ENCODE measurements at regions not wholly inside any gene's neighbourhood (a gene's known extent, or its start where the extent isn't known, plus 50 kb on each side); places are given as distances from the start of the nearest gene placed in this dataset.

DNA sequence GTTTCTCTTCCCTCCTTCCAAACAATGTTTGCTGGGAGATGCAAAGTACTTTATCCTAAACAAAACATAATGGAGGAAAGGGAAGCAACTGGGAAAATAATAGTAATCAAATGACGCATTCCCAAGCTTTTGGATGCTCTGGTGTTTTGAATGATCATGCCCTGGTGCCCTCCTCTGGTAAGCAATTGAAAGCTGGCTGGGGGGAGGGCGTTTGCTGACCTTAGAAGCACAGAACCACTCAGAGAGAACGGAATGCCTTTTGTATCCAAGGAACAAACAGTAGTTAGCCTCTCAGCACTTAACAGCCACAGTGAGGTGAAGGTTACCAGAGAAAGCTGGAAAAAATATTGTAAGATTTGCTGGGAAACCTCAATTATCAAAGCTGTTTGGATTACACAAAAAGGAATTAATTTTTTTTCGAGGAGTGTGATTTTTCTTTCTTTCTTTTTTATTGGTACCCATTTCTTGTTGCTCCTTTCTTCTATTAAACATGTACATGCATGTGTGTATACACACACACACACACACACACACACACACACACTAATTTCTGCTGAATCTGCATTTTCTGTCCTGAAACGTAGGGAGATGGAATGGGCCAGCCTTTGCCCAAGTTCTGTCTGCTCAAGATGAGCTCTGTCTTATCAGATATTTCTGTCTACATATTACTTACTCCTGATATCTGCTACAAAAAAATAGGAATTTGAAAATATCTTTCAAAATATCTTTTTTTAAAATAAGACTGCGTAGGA lies 155.8 kb upstream of the IGFBP7 start:
- FAIRE-seq (no peak), DNase-seq (no peak)
- Histone ChIP-seq H3K4me3 (ENCODE audit: low read depth in 1 of 3, low read length in 3 of 3) (no peak overlapping the region), H3K27me3 (ENCODE audit: control insufficient read depth in 3 of 3, insufficient read depth in 3 of 3, low read length in 3 of 3) (no peaks in the 10 kb centered on the region), H3K9me3 (ENCODE audit: control insufficient read depth in 2 of 2, insufficient read depth in 1 of 2, low read depth in 1 of 2, low read length in 1 of 2) (no peaks in the 10 kb centered on the region), H3K4me1 (ENCODE audit: control insufficient read depth in 3 of 3, insufficient read depth in 2 of 3, low read depth in 1 of 3, low read length in 2 of 3) (no peaks in the 10 kb centered on the region), H3K27ac (ENCODE audit: low read depth in 1 of 3, low read length in 2 of 3) (no peak overlapping the region), H3K36me3 (ENCODE audit: control insufficient read depth in 3 of 3, insufficient read depth in 2 of 3, low read depth in 1 of 3, low read length in 3 of 3) (no peaks in the 10 kb centered on the region)
- 43 to 45% (median 43%) methylated on average over 6 of the region's 6 CpGs for WGBS, 3 donors

GRCh38 chr4:57254754-57255153 lies 144.6 kb upstream of the IGFBP7 start:
- Histone ChIP-seq H3K36me3 (ENCODE audit: control insufficient read depth in 3 of 3, insufficient read depth in 2 of 3, low read depth in 1 of 3, low read length in 3 of 3) (no peaks in the 10 kb centered on the region), H3K9me3 (ENCODE audit: control insufficient read depth in 2 of 2, insufficient read depth in 1 of 2, low read depth in 1 of 2, low read length in 1 of 2) (no peaks in the 10 kb centered on the region), H3K4me3 (ENCODE audit: low read depth in 1 of 3, low read length in 3 of 3) (no peak overlapping the region), H3K27ac (ENCODE audit: low read depth in 1 of 3, low read length in 2 of 3) (no peak overlapping the region), H3K27me3 (ENCODE audit: control insufficient read depth in 3 of 3, insufficient read depth in 3 of 3, low read length in 3 of 3) (no peaks in the 10 kb centered on the region), H3K4me1 (ENCODE audit: control insufficient read depth in 3 of 3, insufficient read depth in 2 of 3, low read depth in 1 of 3, low read length in 2 of 3) (no peaks in the 10 kb centered on the region)
- FAIRE-seq (no peak), DNase-seq (no peak)

DNA sequence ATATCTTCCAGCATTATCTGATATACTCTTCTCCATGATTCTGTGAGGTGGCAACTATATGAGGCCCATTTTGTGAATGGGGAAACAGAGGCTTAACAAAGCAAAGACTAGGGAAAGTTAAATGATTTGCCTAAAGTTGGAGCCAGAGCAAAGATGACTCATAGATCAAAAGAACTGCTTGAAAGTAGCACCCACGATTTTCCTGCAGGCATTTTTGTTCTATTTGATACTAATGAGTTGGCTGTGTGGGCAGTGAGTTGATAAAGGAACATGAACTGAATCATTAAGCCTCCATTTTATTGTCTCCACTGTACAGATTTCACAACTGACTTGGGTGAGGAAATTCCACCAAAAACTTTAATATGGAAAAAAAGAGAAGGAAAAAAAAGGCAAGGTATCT lies 138.9 kb upstream of the IGFBP7 start:
- no peaks in the 10 kb centered on the region for H3K4me1 ChIP-seq (ENCODE audit: control insufficient read depth in 3 of 3, insufficient read depth in 2 of 3, low read depth in 1 of 3, low read length in 2 of 3)
- WGBS, 3 donors: 3 to 16% (median 5%) methylated on average over 1 of the region's 1 CpG
- DNase-seq (no peak), FAIRE-seq (no peak)
- H3K4me3 ChIP-seq (ENCODE audit: low read depth in 1 of 3, low read length in 3 of 3): no peak overlapping the region
- H3K36me3 ChIP-seq (ENCODE audit: control insufficient read depth in 3 of 3, insufficient read depth in 2 of 3, low read depth in 1 of 3, low read length in 3 of 3): no peaks in the 10 kb centered on the region
- peaks cover 0 to 2% (median 2%) of the 10 kb centered on the region in 3 donors for H3K27me3 ChIP-seq (ENCODE audit: control insufficient read depth in 3 of 3, insufficient read depth in 3 of 3, low read length in 3 of 3)
- no peak overlapping the region for H3K27ac ChIP-seq (ENCODE audit: low read depth in 1 of 3, low read length in 2 of 3)
- no peaks in the 10 kb centered on the region for H3K9me3 ChIP-seq (ENCODE audit: control insufficient read depth in 2 of 2, insufficient read depth in 1 of 2, low read depth in 1 of 2, low read length in 1 of 2)

GRCh38 chr4:57243076-57243475 lies 132.9 kb upstream of the IGFBP7 start:
- 63 to 83% (median 68%) methylated on average over 2 of the region's 2 CpGs for WGBS, 3 donors
- FAIRE-seq: no peak

GRCh38 chr4:57234252-57234775 lies 124.1 kb upstream of the IGFBP7 start:
- Histone ChIP-seq H3K27me3 (ENCODE audit: control insufficient read depth in 3 of 3, insufficient read depth in 3 of 3, low read length in 3 of 3) (no peaks in the 10 kb centered on the region), H3K36me3 (ENCODE audit: control insufficient read depth in 3 of 3, insufficient read depth in 2 of 3, low read depth in 1 of 3, low read length in 3 of 3) (no peaks in the 10 kb centered on the region), H3K9me3 (ENCODE audit: control insufficient read depth in 2 of 2, insufficient read depth in 1 of 2, low read depth in 1 of 2, low read length in 1 of 2) (no peaks in the 10 kb centered on the region), H3K4me1 (ENCODE audit: control insufficient read depth in 3 of 3, insufficient read depth in 2 of 3, low read depth in 1 of 3, low read length in 2 of 3) (no peaks in the 10 kb centered on the region), H3K4me3 (ENCODE audit: low read depth in 1 of 3, low read length in 3 of 3) (no peak overlapping the region), H3K27ac (ENCODE audit: low read depth in 1 of 3, low read length in 2 of 3) (no peak overlapping the region)
- 75 to 79% (median 77%) methylated on average over 12 of the region's 12 CpGs for WGBS, 3 donors
- FAIRE-seq (no peak), DNase-seq (no peak)

More at GRCh38 chr4:57243076-57243475, 132.9 kb upstream of the IGFBP7 start:
- Histone ChIP-seq H3K4me1 (ENCODE audit: control insufficient read depth in 3 of 3, insufficient read depth in 2 of 3, low read depth in 1 of 3, low read length in 2 of 3) (no peaks in the 10 kb centered on the region), H3K4me3 (ENCODE audit: low read depth in 1 of 3, low read length in 3 of 3) (no peak overlapping the region), H3K9me3 (ENCODE audit: control insufficient read depth in 2 of 2, insufficient read depth in 1 of 2, low read depth in 1 of 2, low read length in 1 of 2) (no peaks in the 10 kb centered on the region), H3K27ac (ENCODE audit: low read depth in 1 of 3, low read length in 2 of 3) (no peak overlapping the region), H3K27me3 (ENCODE audit: control insufficient read depth in 3 of 3, insufficient read depth in 3 of 3, low read length in 3 of 3) (peaks cover 0 to 2% (median 2%) of the 10 kb centered on the region in 3 donors), H3K36me3 (ENCODE audit: control insufficient read depth in 3 of 3, insufficient read depth in 2 of 3, low read depth in 1 of 3, low read length in 3 of 3) (no peaks in the 10 kb centered on the region)
- DNase-seq: no peak

GRCh38 chr4:57233386-57233785 lies 123.2 kb upstream of the IGFBP7 start:
- no peaks in the 10 kb centered on the region for H3K36me3 ChIP-seq (ENCODE audit: control insufficient read depth in 3 of 3, insufficient read depth in 2 of 3, low read depth in 1 of 3, low read length in 3 of 3)
- 29 to 51% (median 40%) methylated on average over 4 of the region's 4 CpGs for whole genome bisulfite sequencing, 3 donors
- FAIRE-seq: no peak
- no peak for DNase-seq
- H3K9me3 ChIP-seq (ENCODE audit: control insufficient read depth in 2 of 2, insufficient read depth in 1 of 2, low read depth in 1 of 2, low read length in 1 of 2): no peaks in the 10 kb centered on the region
- no peak overlapping the region for H3K4me3 ChIP-seq (ENCODE audit: low read depth in 1 of 3, low read length in 3 of 3)
- H3K27me3 ChIP-seq (ENCODE audit: control insufficient read depth in 3 of 3, insufficient read depth in 3 of 3, low read length in 3 of 3): no peaks in the 10 kb centered on the region
- no peaks in the 10 kb centered on the region for H3K4me1 ChIP-seq (ENCODE audit: control insufficient read depth in 3 of 3, insufficient read depth in 2 of 3, low read depth in 1 of 3, low read length in 2 of 3)
- H3K27ac ChIP-seq (ENCODE audit: low read depth in 1 of 3, low read length in 2 of 3): no peak overlapping the region

DNA sequence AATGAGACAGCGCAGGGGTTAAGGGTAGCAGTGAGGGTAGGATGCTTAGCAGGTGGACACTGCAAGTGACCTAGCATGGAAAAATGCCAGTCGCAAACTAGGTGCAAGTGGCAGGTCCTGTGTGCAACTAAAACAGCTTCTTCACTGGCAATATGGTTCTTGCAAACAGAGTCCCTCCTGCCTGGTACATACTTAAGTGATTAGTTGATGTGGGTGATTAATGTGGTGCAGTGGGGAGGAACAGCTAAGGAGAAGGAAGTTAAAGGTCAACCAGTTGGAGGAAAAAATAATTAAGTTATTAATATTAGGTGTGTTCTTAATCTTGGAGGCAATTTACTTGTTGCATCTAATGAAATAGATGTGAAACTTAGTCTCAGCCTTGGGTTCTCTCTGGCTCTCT lies 121.6 kb upstream of the IGFBP7 start:
- H3K4me1 ChIP-seq (ENCODE audit: control insufficient read depth in 3 of 3, insufficient read depth in 2 of 3, low read depth in 1 of 3, low read length in 2 of 3): no peaks in the 10 kb centered on the region
- H3K27ac ChIP-seq (ENCODE audit: low read depth in 1 of 3, low read length in 2 of 3): no peak overlapping the region
- no peak overlapping the region for H3K4me3 ChIP-seq (ENCODE audit: low read depth in 1 of 3, low read length in 3 of 3)
- H3K27me3 ChIP-seq (ENCODE audit: control insufficient read depth in 3 of 3, insufficient read depth in 3 of 3, low read length in 3 of 3): no peaks in the 10 kb centered on the region
- WGBS, 3 donors: 91 to 96% (median 92%) methylated on average over 2 of the region's 2 CpGs
- no peak for FAIRE-seq
- no peaks in the 10 kb centered on the region for H3K36me3 ChIP-seq (ENCODE audit: control insufficient read depth in 3 of 3, insufficient read depth in 2 of 3, low read depth in 1 of 3, low read length in 3 of 3)
- no peak for DNase-seq
- H3K9me3 ChIP-seq (ENCODE audit: control insufficient read depth in 2 of 2, insufficient read depth in 1 of 2, low read depth in 1 of 2, low read length in 1 of 2): no peaks in the 10 kb centered on the region

DNA sequence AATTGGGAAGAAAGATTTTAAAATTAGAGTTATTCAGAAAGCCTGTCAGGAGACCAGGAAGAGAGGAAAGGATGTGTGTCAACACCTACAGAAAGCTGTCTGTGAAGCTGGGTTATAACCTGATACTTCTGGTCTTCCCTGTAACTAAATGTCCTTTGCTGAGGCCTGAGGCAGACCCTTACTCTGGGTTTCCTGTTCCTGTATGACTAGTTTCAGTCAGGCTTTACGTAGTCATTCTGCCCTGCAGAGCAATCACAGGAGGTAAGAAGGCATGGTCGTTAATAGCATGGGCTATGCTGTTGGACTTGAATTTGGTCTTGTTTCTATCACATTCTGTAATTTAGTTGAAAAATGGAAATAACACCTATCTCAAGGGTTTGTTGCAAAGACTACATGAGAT lies 110.5 kb upstream of the IGFBP7 start:
- H3K36me3 ChIP-seq (ENCODE audit: control insufficient read depth in 3 of 3, insufficient read depth in 2 of 3, low read depth in 1 of 3, low read length in 3 of 3): no peaks in the 10 kb centered on the region
- no peaks in the 10 kb centered on the region for H3K4me1 ChIP-seq (ENCODE audit: control insufficient read depth in 3 of 3, insufficient read depth in 2 of 3, low read depth in 1 of 3, low read length in 2 of 3)
- no peak overlapping the region for H3K4me3 ChIP-seq (ENCODE audit: low read depth in 1 of 3, low read length in 3 of 3)
- WGBS, 3 donors: 55 to 72% (median 59%) methylated on average over 2 of the region's 2 CpGs
- no peak for FAIRE-seq
- H3K9me3 ChIP-seq (ENCODE audit: control insufficient read depth in 2 of 2, insufficient read depth in 1 of 2, low read depth in 1 of 2, low read length in 1 of 2): no peaks in the 10 kb centered on the region
- DNase-seq: no peak
- no peak overlapping the region for H3K27ac ChIP-seq (ENCODE audit: low read depth in 1 of 3, low read length in 2 of 3)
- no peaks in the 10 kb centered on the region for H3K27me3 ChIP-seq (ENCODE audit: control insufficient read depth in 3 of 3, insufficient read depth in 3 of 3, low read length in 3 of 3)

DNA sequence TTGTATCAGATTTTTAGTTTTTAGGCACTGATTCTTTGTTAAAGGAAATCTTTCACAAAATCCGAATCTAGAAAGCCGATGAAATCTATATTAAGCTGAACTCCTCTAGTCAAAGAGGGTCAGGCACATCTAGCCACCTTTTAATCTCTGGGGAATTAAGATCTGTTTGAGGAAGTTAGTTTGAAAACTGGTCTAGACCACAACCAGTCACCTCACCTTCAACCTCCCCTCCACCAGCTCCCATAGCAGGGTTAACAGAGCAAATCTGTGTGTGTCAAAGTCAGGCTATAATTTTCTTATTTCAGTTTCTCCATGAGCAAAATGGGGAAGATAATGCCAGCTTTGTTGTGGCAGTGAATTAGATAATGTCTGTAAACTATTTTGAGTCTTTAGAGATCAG lies 110.0 kb upstream of the IGFBP7 start:
- no peak for FAIRE-seq
- H3K27me3 ChIP-seq (ENCODE audit: control insufficient read depth in 3 of 3, insufficient read depth in 3 of 3, low read length in 3 of 3): no peaks in the 10 kb centered on the region
- WGBS, 3 donors: 87 to 95% (median 91%) methylated on average over 2 of the region's 2 CpGs

More for the DNA sequence above, 110.0 kb upstream of the IGFBP7 start:
- Histone ChIP-seq H3K27ac (ENCODE audit: low read depth in 1 of 3, low read length in 2 of 3) (no peak overlapping the region), H3K9me3 (ENCODE audit: control insufficient read depth in 2 of 2, insufficient read depth in 1 of 2, low read depth in 1 of 2, low read length in 1 of 2) (no peaks in the 10 kb centered on the region), H3K4me3 (ENCODE audit: low read depth in 1 of 3, low read length in 3 of 3) (no peak overlapping the region), H3K4me1 (ENCODE audit: control insufficient read depth in 3 of 3, insufficient read depth in 2 of 3, low read depth in 1 of 3, low read length in 2 of 3) (no peaks in the 10 kb centered on the region), H3K36me3 (ENCODE audit: control insufficient read depth in 3 of 3, insufficient read depth in 2 of 3, low read depth in 1 of 3, low read length in 3 of 3) (no peaks in the 10 kb centered on the region)
- DNase-seq: no peak

All from small intestine (tissue), 7 donors.